A549 (cell line): ENCODE measurements at regions not wholly inside any gene's neighbourhood (a gene's known extent, or its start where the extent isn't known, plus 50 kb on each side); places are given as distances from the start of the nearest gene placed in this dataset.

Experiments
- EHF ChIP-seq: fragments of 250-450 bp; sonication (Bioruptor Pico); IDR thresholded peaks from 2 replicates; pipeline ENCODE4 v1.5.0; 2020; ENCODE audit warnings: mild to moderate bottlenecking
- EP300 ChIP-seq, 2 experiments: fragments of >200 bp; sonication (Bioruptor Twin); formaldehyde crosslinking; IDR thresholded peaks; 2 replicates in 1 of 2; 3 replicates in 1 of 2; pipeline ENCODE4 v1.6.1; 2016 to 2017
- FOSL2 ChIP-seq, 2 experiments: fragments of 450-650 bp in 1 of 2; fragments of >200 bp in 1 of 2; sonication (Bioruptor Twin) in 1 of 2; formaldehyde crosslinking; IDR thresholded peaks; 2 replicates each; pipeline versions ENCODE4 v1.5.0 to v1.6.1; 2016 to 2020; ENCODE audit warnings: mild to moderate bottlenecking in 1 of 2, moderate library complexity in 1 of 2
- KDM1A ChIP-seq: fragments of 200-600 bp; sonication (generic); IDR thresholded peaks from 2 replicates; pipeline ENCODE4 v1.6.1; 2016; ENCODE audit warnings: low read depth, mild to moderate bottlenecking
- POLR2A ChIP-seq: IDR thresholded peaks from 2 replicates; pipeline ENCODE4 v1.6.1; 2012; ENCODE audit warnings: mild to moderate bottlenecking, low read length
- ZFP36 ChIP-seq: fragments of 450-650 bp; IDR thresholded peaks from 2 replicates; pipeline ENCODE4 v1.6.1; 2014; ENCODE audit warnings: borderline replicate concordance; ENCODE audit not compliant: partially characterized antibody
- TF ChIP-seq, protein P1 (sequence below): fragments of >200 bp; sonication (Bioruptor Twin); formaldehyde crosslinking; IDR thresholded peaks from 3 replicates; pipeline ENCODE4 v1.5.1; 2016
- TF ChIP-seq, protein P2 (sequence below): IDR thresholded peaks from 2 replicates; pipeline ENCODE4 v1.6.1; 2012

DNA sequence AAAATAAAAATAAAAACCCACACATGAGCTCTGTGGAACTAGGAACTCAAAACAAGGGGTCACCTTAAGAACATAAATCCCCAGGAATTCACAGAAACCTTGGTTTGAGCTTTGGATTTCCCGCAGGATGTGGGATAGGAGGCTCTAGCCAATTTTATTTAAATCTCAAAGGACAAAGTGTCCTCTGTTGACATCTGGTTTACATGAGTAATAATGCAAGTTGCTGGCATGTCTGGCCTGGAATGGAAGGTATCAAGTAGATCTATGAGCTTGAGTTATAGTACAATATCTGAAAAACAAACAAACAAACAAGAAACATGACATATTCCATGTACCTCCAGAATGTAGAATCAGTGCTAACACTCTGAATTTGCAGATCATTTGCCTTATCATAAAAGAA lies 94.2 kb upstream of the SLIT3 start:
- no peak for TF ChIP-seq POLR2A
- no peak for TF ChIP-seq EP300 (IDR thresholded peaks at IDR 0.05)
- no peak for TF ChIP-seq ZFP36
- TF ChIP-seq, protein P1, sequence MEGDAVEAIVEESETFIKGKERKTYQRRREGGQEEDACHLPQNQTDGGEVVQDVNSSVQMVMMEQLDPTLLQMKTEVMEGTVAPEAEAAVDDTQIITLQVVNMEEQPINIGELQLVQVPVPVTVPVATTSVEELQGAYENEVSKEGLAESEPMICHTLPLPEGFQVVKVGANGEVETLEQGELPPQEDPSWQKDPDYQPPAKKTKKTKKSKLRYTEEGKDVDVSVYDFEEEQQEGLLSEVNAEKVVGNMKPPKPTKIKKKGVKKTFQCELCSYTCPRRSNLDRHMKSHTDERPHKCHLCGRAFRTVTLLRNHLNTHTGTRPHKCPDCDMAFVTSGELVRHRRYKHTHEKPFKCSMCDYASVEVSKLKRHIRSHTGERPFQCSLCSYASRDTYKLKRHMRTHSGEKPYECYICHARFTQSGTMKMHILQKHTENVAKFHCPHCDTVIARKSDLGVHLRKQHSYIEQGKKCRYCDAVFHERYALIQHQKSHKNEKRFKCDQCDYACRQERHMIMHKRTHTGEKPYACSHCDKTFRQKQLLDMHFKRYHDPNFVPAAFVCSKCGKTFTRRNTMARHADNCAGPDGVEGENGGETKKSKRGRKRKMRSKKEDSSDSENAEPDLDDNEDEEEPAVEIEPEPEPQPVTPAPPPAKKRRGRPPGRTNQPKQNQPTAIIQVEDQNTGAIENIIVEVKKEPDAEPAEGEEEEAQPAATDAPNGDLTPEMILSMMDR: no peak
- no peak for TF ChIP-seq EHF (CRISPR knock-in tag)
- TF ChIP-seq FOSL2 (IDR thresholded peaks at IDR 0.05): no peak
- no peak for TF ChIP-seq FOSL2 (CRISPR knock-in tag; IDR thresholded peaks at IDR 0.05)
- no peak for TF ChIP-seq KDM1A
- TF ChIP-seq, protein P2, sequence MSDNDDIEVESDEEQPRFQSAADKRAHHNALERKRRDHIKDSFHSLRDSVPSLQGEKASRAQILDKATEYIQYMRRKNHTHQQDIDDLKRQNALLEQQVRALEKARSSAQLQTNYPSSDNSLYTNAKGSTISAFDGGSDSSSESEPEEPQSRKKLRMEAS: no peak
